GM23248 (cell line): ENCODE measurements at regions not wholly inside any gene's neighbourhood (a gene's known extent, or its start where the extent isn't known, plus 50 kb on each side); places are given as distances from the start of the nearest gene placed in this dataset.

Experiments
- DNase-seq: peaks from one replicate; pipeline ENCODE4 v3.0.0-alpha.2; 2015
- H2AFZ ChIP-seq: fragments of 200-600 bp; sonication (generic); 2 replicates; pipeline ENCODE4 v1.6.1; 2016; ENCODE audit warnings: antibody characterized with exemption
- H3F3A ChIP-seq: fragments of 200-600 bp; sonication (generic); 2 replicates; pipeline ENCODE4 v1.6.1; 2016; ENCODE audit warnings: mild to moderate bottlenecking, antibody characterized with exemption, mixed run types; ENCODE audit not compliant: insufficient read depth
- H3K27ac ChIP-seq: fragments of 200-600 bp; sonication (generic); 2 replicates; pipeline ENCODE4 v1.5.1; 2016; ENCODE audit warnings: mild to moderate bottlenecking
- H3K27me3 ChIP-seq: fragments of 200-600 bp; sonication (generic); replicated peaks from 2 replicates; pipeline ENCODE4 v1.6.1; 2016; ENCODE audit warnings: mild to moderate bottlenecking; ENCODE audit not compliant: insufficient read depth
- H3K36me3 ChIP-seq: fragments of 200-600 bp; sonication (generic); 2 replicates; pipeline ENCODE4 v1.6.1; 2016; ENCODE audit warnings: low read depth, mild to moderate bottlenecking
- H3K4me1 ChIP-seq: fragments of 200-600 bp; sonication (generic); 2 replicates; pipeline ENCODE4 v1.6.1; 2016; ENCODE audit warnings: mild to moderate bottlenecking; ENCODE audit not compliant: insufficient read depth
- H3K4me2 ChIP-seq: fragments of 200-600 bp; sonication (generic); one replicate; pipeline ENCODE4 v1.6.1; 2016; ENCODE audit warnings: mild to moderate bottlenecking; ENCODE audit not compliant: unreplicated experiment
- H3K4me3 ChIP-seq: fragments of 200-600 bp; sonication (generic); 2 replicates; pipeline ENCODE4 v1.5.1; 2016; ENCODE audit warnings: mild to moderate bottlenecking
- H3K79me2 ChIP-seq: fragments of 200-600 bp; sonication (generic); 2 replicates; pipeline ENCODE4 v1.6.1; 2016; ENCODE audit warnings: mild to moderate bottlenecking; ENCODE audit not compliant: insufficient read depth
- H3K9ac ChIP-seq: fragments of 200-600 bp; sonication (generic); 2 replicates; pipeline ENCODE4 v1.6.1; 2016; ENCODE audit warnings: mild to moderate bottlenecking
- H3K9me2 ChIP-seq: fragments of 200-600 bp; sonication (generic); 2 replicates; pipeline ENCODE4 v1.6.1; 2016; ENCODE audit warnings: mixed run types, mild to moderate bottlenecking, moderate library complexity; ENCODE audit not compliant: insufficient read depth
- H3K9me3 ChIP-seq: fragments of 200-600 bp; sonication (generic); one replicate; pipeline ENCODE4 v1.6.1; 2017; ENCODE audit warnings: low read depth
- H4K20me1 ChIP-seq: fragments of 200-600 bp; sonication (generic); 2 replicates; pipeline ENCODE4 v1.6.0; 2016; ENCODE audit not compliant: insufficient read depth
- EZH2 ChIP-seq: fragments of 200-600 bp; sonication (generic); IDR thresholded peaks from 2 replicates; pipeline ENCODE4 v1.6.1; 2018; ENCODE audit warnings: antibody characterized with exemption, mild to moderate bottlenecking; ENCODE audit not compliant: insufficient read depth, poor library complexity, severe bottlenecking
- EZH2phosphoT487 ChIP-seq: fragments of 200-600 bp; sonication (generic); IDR thresholded peaks from 2 replicates; pipeline ENCODE4 v1.6.1; 2018; ENCODE audit warnings: antibody characterized with exemption, moderate library complexity, mild to moderate bottlenecking, low read depth; ENCODE audit not compliant: insufficient read depth
- WGBS, 2 experiments: methylation state at CpG; one replicate each; pipeline ENCODE4 v1.1.6; 2015 to 2017; ENCODE audit warnings: low lambda C conversion rate in 2 of 2, low coverage in 1 of 2; ENCODE audit errors: missing lambda C conversion rate in 2 of 2; 5-methylcytosine and 5-hydroxymethylcytosine counted together
- in situ Hi-C: fragments of 300-500 bp; cut with MboI; formaldehyde crosslinking; loops from 2 replicates; pipeline ENCODE4 v1.15.0; 2020

DNA sequence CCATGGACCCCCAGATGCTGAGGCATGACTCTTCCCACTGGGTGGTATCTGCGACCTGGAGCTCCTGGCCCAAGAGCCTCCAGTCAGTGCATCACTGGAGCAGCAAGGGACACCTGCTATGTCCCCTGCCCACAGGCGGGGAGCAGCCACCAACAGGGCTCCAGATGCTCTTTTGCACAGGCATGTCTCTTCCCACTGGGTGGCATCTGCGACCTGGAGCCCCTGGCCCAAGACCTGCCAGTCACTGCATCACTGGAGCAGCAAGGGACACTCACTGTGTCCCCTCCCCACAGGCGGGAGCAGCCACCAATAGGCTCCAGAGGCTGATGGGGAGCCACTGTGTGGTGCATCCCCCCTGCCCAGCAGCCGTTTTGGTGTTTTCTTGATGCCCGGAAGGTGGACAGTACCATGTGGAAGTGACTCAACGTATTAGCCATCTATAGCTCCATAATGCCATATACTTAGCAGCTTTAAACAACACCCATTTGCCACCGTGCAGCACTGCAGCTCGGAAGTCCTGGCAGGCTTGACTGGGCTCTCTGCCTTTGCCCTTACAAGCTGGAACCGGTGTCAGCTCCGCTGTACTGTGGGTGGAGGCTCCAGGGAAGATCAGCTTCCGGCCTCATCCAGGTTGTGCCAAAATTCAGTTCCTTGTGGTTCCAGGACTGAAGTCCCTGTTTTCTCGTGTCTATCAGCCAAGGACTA is 124.9 kb upstream of the CST7 start:
- no peaks in the 10 kb centered on the region for H3K9me2 ChIP-seq
- H3K4me1 ChIP-seq, result no peaks in the 10 kb centered on the region
- no peak overlapping the region for H3K9ac ChIP-seq
- H3K36me3 ChIP-seq, result no peaks in the 10 kb centered on the region
- H3K4me3 ChIP-seq, result no peak overlapping the region
- H3K27ac ChIP-seq, result no peak overlapping the region
- no peaks in the 10 kb centered on the region for H3K79me2 ChIP-seq
- WGBS, 2 experiments, result 45% methylated on average over 11 to 13 of the region's 13 CpGs
- no peaks in the 10 kb centered on the region for H3F3A ChIP-seq
- TF ChIP-seq EZH2, result no peak
- no peak for TF ChIP-seq EZH2phosphoT487
- H4K20me1 ChIP-seq, result no peaks in the 10 kb centered on the region
- no peak for DNase-seq
- in situ Hi-C loops, result no loop called here
- no peaks in the 10 kb centered on the region for H3K9me3 ChIP-seq
- no peak overlapping the region for H3K4me2 ChIP-seq
- no peaks in the 10 kb centered on the region for H3K27me3 ChIP-seq
- H2AFZ ChIP-seq, result no peak overlapping the region

DNA sequence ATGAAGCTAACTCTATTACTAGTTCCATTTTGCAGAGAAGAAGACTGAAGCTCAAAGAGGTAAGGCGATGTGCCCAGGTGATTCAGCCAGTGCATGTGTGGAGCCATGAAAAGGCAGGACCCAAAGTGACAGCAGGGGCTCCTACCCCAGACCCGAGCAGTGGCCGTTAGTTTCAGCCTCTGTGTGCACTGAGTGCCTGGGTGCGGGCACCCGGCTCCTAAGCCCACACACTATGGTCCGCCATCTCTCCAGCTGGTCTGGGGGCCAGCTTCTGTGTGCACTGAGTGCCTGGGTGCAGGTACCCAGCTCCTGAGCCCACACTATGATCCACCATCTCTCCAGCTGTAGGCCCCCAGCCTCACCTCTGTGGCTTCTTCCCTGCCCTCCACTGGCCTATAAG is 123.5 kb upstream of the CST7 start:
- no peak overlapping the region for H3K9ac ChIP-seq
- H3K9me2 ChIP-seq, result no peaks in the 10 kb centered on the region
- no peaks in the 10 kb centered on the region for H3K9me3 ChIP-seq
- H3K27ac ChIP-seq, result no peak overlapping the region
- no peak overlapping the region for H3K4me2 ChIP-seq
- in situ Hi-C loops, result no loop called here
- TF ChIP-seq EZH2 (no peak), EZH2phosphoT487 (no peak)
- H3K79me2 ChIP-seq, result no peaks in the 10 kb centered on the region
- 57 to 58% methylated on average over 6 of the region's 6 CpGs for WGBS, 2 experiments
- no peaks in the 10 kb centered on the region for H3K4me1 ChIP-seq
- no peak for DNase-seq
- H3K27me3 ChIP-seq, result no peaks in the 10 kb centered on the region
- no peaks in the 10 kb centered on the region for H3K36me3 ChIP-seq
- H3K4me3 ChIP-seq, result no peak overlapping the region
- no peaks in the 10 kb centered on the region for H3F3A ChIP-seq
- no peaks in the 10 kb centered on the region for H4K20me1 ChIP-seq
- H2AFZ ChIP-seq, result no peak overlapping the region

DNA sequence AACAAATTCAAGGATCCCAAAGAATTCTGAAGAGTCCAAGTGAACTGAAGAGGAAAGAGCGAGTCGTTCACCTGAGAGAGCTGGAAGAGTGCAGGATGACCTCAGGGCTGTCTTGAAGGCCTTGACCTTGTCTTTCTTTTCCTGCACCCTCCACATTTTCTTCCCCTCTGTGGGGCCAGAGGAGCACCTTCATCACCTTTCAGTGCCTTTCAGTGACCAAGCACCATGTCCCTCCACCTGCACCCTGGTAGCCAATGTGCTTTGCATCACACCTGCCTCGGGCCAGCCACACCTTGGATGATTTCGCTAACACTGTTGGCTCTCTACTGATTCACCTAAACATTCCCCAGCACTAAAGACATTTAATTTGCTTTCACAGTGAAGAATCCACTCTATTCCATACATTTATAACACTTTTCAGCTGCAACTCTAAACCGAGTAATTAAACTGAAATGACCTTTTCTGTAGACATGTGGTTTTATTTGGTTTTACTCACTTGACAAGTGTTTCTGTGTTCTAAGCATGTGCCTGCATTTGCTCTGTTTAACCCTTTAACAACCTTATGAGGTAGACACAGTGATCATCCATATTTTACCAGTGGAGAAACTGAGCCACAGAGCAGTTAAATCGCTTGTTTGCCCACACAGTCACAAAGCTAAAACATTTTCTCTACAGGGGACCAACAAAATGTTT is 121.3 kb upstream of the CST7 start:
- H4K20me1 ChIP-seq, result no peaks in the 10 kb centered on the region
- no peaks in the 10 kb centered on the region for H3K4me1 ChIP-seq
- H3K9me3 ChIP-seq, result no peaks in the 10 kb centered on the region
- no peak overlapping the region for H3K9ac ChIP-seq
- TF ChIP-seq EZH2 (no peak), EZH2phosphoT487 (no peak)
- H3K27me3 ChIP-seq, result 0 out of 2 replicates have a peak, but pooled peaks cover 6% of the 10 kb centered on the region
- no peak overlapping the region for H3K4me2 ChIP-seq
- WGBS, 2 experiments, result 62 to 63% methylated on average over 6 of the region's 6 CpGs
- H3F3A ChIP-seq, result no peaks in the 10 kb centered on the region
- H3K79me2 ChIP-seq, result no peaks in the 10 kb centered on the region
- no peak overlapping the region for H3K27ac ChIP-seq
- in situ Hi-C loops, result no loop called here
- H2AFZ ChIP-seq, result no peak overlapping the region
- H3K4me3 ChIP-seq, result no peak overlapping the region
- no peaks in the 10 kb centered on the region for H3K36me3 ChIP-seq
- no peaks in the 10 kb centered on the region for H3K9me2 ChIP-seq
- DNase-seq, result no peak

DNA sequence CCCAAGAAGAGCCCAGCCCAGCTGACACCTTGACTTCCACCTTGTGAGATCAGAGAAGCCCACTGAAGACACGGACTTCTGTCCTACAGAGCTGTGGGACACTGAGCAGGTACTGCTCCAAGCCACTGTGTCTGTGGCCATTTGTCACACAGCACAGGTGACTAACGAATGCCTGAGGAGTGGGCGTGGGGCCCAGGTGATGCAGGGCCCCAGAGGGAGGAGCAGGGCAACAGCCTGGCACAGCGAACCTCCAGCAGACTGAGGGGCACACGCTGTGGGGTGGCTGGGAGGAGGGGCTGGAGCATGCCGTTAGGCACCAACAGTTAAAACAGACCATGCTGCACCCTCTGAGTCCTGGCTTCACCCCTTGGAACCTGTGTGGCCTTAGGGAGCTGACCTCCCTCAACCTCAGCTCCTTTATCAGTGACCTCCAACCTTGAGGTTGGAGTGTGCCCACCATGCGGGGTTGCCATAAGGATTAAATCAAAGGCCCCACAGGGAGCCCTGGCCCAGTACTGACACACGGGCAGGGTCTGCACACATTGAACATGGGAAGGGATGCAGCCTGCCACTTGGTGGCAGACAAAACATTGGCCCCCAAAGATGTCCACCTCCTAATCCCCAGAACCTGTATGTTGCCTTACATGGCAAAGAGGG is 119.9 kb upstream of the CST7 start:
- no peaks in the 10 kb centered on the region for H4K20me1 ChIP-seq
- H3K4me2 ChIP-seq, result no peak overlapping the region
- H3K27ac ChIP-seq, result no peak overlapping the region
- H3K9me3 ChIP-seq, result no peaks in the 10 kb centered on the region
- no peaks in the 10 kb centered on the region for H3K9me2 ChIP-seq
- no peak overlapping the region for H3K4me3 ChIP-seq
- H3K9ac ChIP-seq, result no peak overlapping the region
- in situ Hi-C loops, result no loop called here
- TF ChIP-seq EZH2 (no peak), EZH2phosphoT487 (no peak)
- no peaks in the 10 kb centered on the region for H3K36me3 ChIP-seq
- H3F3A ChIP-seq, result no peaks in the 10 kb centered on the region
- H2AFZ ChIP-seq, result no peak overlapping the region
- 0 out of 2 replicates have a peak, but pooled peaks cover 6% of the 10 kb centered on the region for H3K27me3 ChIP-seq
- no peaks in the 10 kb centered on the region for H3K4me1 ChIP-seq
- no peak for DNase-seq
- no peaks in the 10 kb centered on the region for H3K79me2 ChIP-seq
- 28 to 40% methylated on average over 8 of the region's 8 CpGs for WGBS, 2 experiments
